ENCODE measurements at regions not wholly inside any gene's neighbourhood (a gene's known extent, or its start where the extent isn't known, plus 50 kb on each side); places are given as distances from the start of the nearest gene placed in this dataset.

GRCh38 chr1:29500651-29501050 is 264.3 kb downstream of the PTPRU start:
- Histone ChIP-seq H3K27ac (ENCODE audit: low read depth, low read length) (no peak overlapping the region), H2AFZ (ENCODE audit: low read length, unreplicated experiment) (no peak overlapping the region), H3K4me1 (ENCODE audit: control insufficient read depth, insufficient read depth, low read length, unreplicated experiment) (no peaks in the 10 kb centered on the region), H3K27me3 (ENCODE audit: insufficient read depth, low read length) (no peaks in the 10 kb centered on the region; the same call in 1 of the 2 replicates), H3K36me3 (ENCODE audit: insufficient read depth, low read length) (no peaks in the 10 kb centered on the region), H3K4me3 (ENCODE audit: low read depth, low read length) (no peak overlapping the region), H3K79me2 (ENCODE audit: control insufficient read depth, insufficient read depth, low read length, unreplicated experiment) (no peaks in the 10 kb centered on the region)

GRCh38 chr1:29500041-29500440 is 263.7 kb downstream of the PTPRU start:
- no peak overlapping the region for H2AFZ ChIP-seq (ENCODE audit: low read length, unreplicated experiment)
- H3K27ac ChIP-seq (ENCODE audit: low read depth, low read length), result no peak overlapping the region
- no peak overlapping the region for H3K4me3 ChIP-seq (ENCODE audit: low read depth, low read length)

GRCh38 chr1:29499104-29499650 is 262.9 kb downstream of the PTPRU start:
- no peak overlapping the region for H3K27ac ChIP-seq (ENCODE audit: low read depth, low read length)
- H3K79me2 ChIP-seq (ENCODE audit: control insufficient read depth, insufficient read depth, low read length, unreplicated experiment), result no peaks in the 10 kb centered on the region
- H2AFZ ChIP-seq (ENCODE audit: low read length, unreplicated experiment), result no peak overlapping the region
- no peaks in the 10 kb centered on the region; the same call in 1 of the 2 replicates for H3K27me3 ChIP-seq (ENCODE audit: insufficient read depth, low read length)
- no peaks in the 10 kb centered on the region for H3K4me1 ChIP-seq (ENCODE audit: control insufficient read depth, insufficient read depth, low read length, unreplicated experiment)
- no peak overlapping the region for H3K4me3 ChIP-seq (ENCODE audit: low read depth, low read length)
- no peaks in the 10 kb centered on the region for H3K36me3 ChIP-seq (ENCODE audit: insufficient read depth, low read length)

More at GRCh38 chr1:29500041-29500440, 263.7 kb downstream of the PTPRU start:
- Histone ChIP-seq H3K27me3 (ENCODE audit: insufficient read depth, low read length) (no peaks in the 10 kb centered on the region; the same call in 1 of the 2 replicates), H3K79me2 (ENCODE audit: control insufficient read depth, insufficient read depth, low read length, unreplicated experiment) (no peaks in the 10 kb centered on the region), H3K4me1 (ENCODE audit: control insufficient read depth, insufficient read depth, low read length, unreplicated experiment) (no peaks in the 10 kb centered on the region), H3K36me3 (ENCODE audit: insufficient read depth, low read length) (no peaks in the 10 kb centered on the region)

GRCh38 chr1:29498126-29499103 is 262.1 kb downstream of the PTPRU start:
- H3K79me2 ChIP-seq (ENCODE audit: control insufficient read depth, insufficient read depth, low read length, unreplicated experiment), result no peaks in the 10 kb centered on the region
- H2AFZ ChIP-seq (ENCODE audit: low read length, unreplicated experiment), result no peak overlapping the region
- no peak overlapping the region for H3K4me3 ChIP-seq (ENCODE audit: low read depth, low read length)
- no peaks in the 10 kb centered on the region; the same call in 1 of the 2 replicates for H3K27me3 ChIP-seq (ENCODE audit: insufficient read depth, low read length)
- no peaks in the 10 kb centered on the region for H3K4me1 ChIP-seq (ENCODE audit: control insufficient read depth, insufficient read depth, low read length, unreplicated experiment)
- no peaks in the 10 kb centered on the region for H3K36me3 ChIP-seq (ENCODE audit: insufficient read depth, low read length)
- no peak overlapping the region for H3K27ac ChIP-seq (ENCODE audit: low read depth, low read length)

- no peak overlapping the region for H3K27ac ChIP-seq (ENCODE audit: low read depth, low read length)
- no peaks in the 10 kb centered on the region for H3K36me3 ChIP-seq (ENCODE audit: insufficient read depth, low read length)
- no peak overlapping the region for H3K4me3 ChIP-seq (ENCODE audit: low read depth, low read length)
- no peaks in the 10 kb centered on the region for H3K79me2 ChIP-seq (ENCODE audit: control insufficient read depth, insufficient read depth, low read length, unreplicated experiment)
- no peaks in the 10 kb centered on the region; the same call in 1 of the 2 replicates for H3K27me3 ChIP-seq (ENCODE audit: insufficient read depth, low read length)
- no peaks in the 10 kb centered on the region for H3K4me1 ChIP-seq (ENCODE audit: control insufficient read depth, insufficient read depth, low read length, unreplicated experiment)
- H2AFZ ChIP-seq (ENCODE audit: low read length, unreplicated experiment), result no peak overlapping the region
Measured at GRCh38 chr1:29497395-29498125, 261.2 kb downstream of the PTPRU start.

- no peaks in the 10 kb centered on the region; the same call in 1 of the 2 replicates for H3K27me3 ChIP-seq (ENCODE audit: insufficient read depth, low read length)
- no peaks in the 10 kb centered on the region for H3K36me3 ChIP-seq (ENCODE audit: insufficient read depth, low read length)
- H3K79me2 ChIP-seq (ENCODE audit: control insufficient read depth, insufficient read depth, low read length, unreplicated experiment), result no peaks in the 10 kb centered on the region
- no peak overlapping the region for H2AFZ ChIP-seq (ENCODE audit: low read length, unreplicated experiment)
- H3K4me1 ChIP-seq (ENCODE audit: control insufficient read depth, insufficient read depth, low read length, unreplicated experiment), result no peaks in the 10 kb centered on the region
- no peak overlapping the region for H3K27ac ChIP-seq (ENCODE audit: low read depth, low read length)
- H3K4me3 ChIP-seq (ENCODE audit: low read depth, low read length), result no peak overlapping the region
Measured at GRCh38 chr1:29496701-29497100, 260.4 kb downstream of the PTPRU start.

- Histone ChIP-seq H3K79me2 (ENCODE audit: control insufficient read depth, insufficient read depth, low read length, unreplicated experiment) (no peaks in the 10 kb centered on the region), H3K27me3 (ENCODE audit: insufficient read depth, low read length) (peaks cover 7% of the 10 kb centered on the region; the same call in 1 of the 2 replicates), H3K4me3 (ENCODE audit: low read depth, low read length) (no peak overlapping the region), H3K4me1 (ENCODE audit: control insufficient read depth, insufficient read depth, low read length, unreplicated experiment) (no peaks in the 10 kb centered on the region), H3K27ac (ENCODE audit: low read depth, low read length) (no peak overlapping the region), H3K36me3 (ENCODE audit: insufficient read depth, low read length) (no peaks in the 10 kb centered on the region), H2AFZ (ENCODE audit: low read length, unreplicated experiment) (no peak overlapping the region)
Measured at GRCh38 chr1:29490204-29490934, 254.0 kb downstream of the PTPRU start.

GRCh38 chr1:29489471-29489870 is 253.1 kb downstream of the PTPRU start:
- H3K27me3 ChIP-seq (ENCODE audit: insufficient read depth, low read length), result peaks cover 7% of the 10 kb centered on the region; the same call in 1 of the 2 replicates
- H3K4me3 ChIP-seq (ENCODE audit: low read depth, low read length), result no peak overlapping the region
- H2AFZ ChIP-seq (ENCODE audit: low read length, unreplicated experiment), result no peak overlapping the region
- no peak overlapping the region for H3K27ac ChIP-seq (ENCODE audit: low read depth, low read length)
- no peaks in the 10 kb centered on the region for H3K36me3 ChIP-seq (ENCODE audit: insufficient read depth, low read length)
- no peaks in the 10 kb centered on the region for H3K79me2 ChIP-seq (ENCODE audit: control insufficient read depth, insufficient read depth, low read length, unreplicated experiment)
- no peaks in the 10 kb centered on the region for H3K4me1 ChIP-seq (ENCODE audit: control insufficient read depth, insufficient read depth, low read length, unreplicated experiment)

GRCh38 chr1:29488794-29489311 is 252.5 kb downstream of the PTPRU start:
- H3K79me2 ChIP-seq (ENCODE audit: control insufficient read depth, insufficient read depth, low read length, unreplicated experiment), result no peaks in the 10 kb centered on the region
- H2AFZ ChIP-seq (ENCODE audit: low read length, unreplicated experiment), result no peak overlapping the region
- H3K4me3 ChIP-seq (ENCODE audit: low read depth, low read length), result no peak overlapping the region
- no peaks in the 10 kb centered on the region for H3K4me1 ChIP-seq (ENCODE audit: control insufficient read depth, insufficient read depth, low read length, unreplicated experiment)
- H3K27ac ChIP-seq (ENCODE audit: low read depth, low read length), result no peak overlapping the region
- H3K27me3 ChIP-seq (ENCODE audit: insufficient read depth, low read length), result peaks cover 7% of the 10 kb centered on the region; the same call in 1 of the 2 replicates
- no peaks in the 10 kb centered on the region for H3K36me3 ChIP-seq (ENCODE audit: insufficient read depth, low read length)

All from ACC112 (cell line).